HCT116 (cell line): ENCODE measurements at regions not wholly inside any gene's neighbourhood (a gene's known extent, or its start where the extent isn't known, plus 50 kb on each side); places are given as distances from the start of the nearest gene placed in this dataset.

Experiments
- ATAC-seq: fragments of 200-7000 bp; cut with Tn5 transposase; 2 replicates; pipeline ENCODE4 v1.9.1; 2020; ENCODE audit warnings: mild to moderate bottlenecking, moderate library complexity
- BruUV-seq: library from RNA; stranded (reverse); fragments of 400-500 nt; replicated peaks from 2 replicates; lab custom pipeline; 2021; lab: Mats Ljungman, UMichigan
- CTCF ChIA-PET: fragments of 300-600 bp; sonication (Branson Sonifier 250); formaldehyde crosslinking; loops from one replicate; lab custom pipeline; 2021; ENCODE audit warnings: antibody characterized with exemption; lab: Charles Lee
- POLR2A ChIA-PET: fragments of 300-600, 350-600 bp; sonication (Branson Sonifier 250); formaldehyde crosslinking; loops from one replicate; lab custom pipeline; 2021; ENCODE audit warnings: antibody characterized with exemption; lab: Charles Lee
- RAD21 ChIA-PET, 2 experiments: fragments of 300-600 bp; sonication (Branson Sonifier 250); formaldehyde crosslinking; loops; one replicate each; lab custom pipeline; 2023; ENCODE audit warnings: low total read pairs in 2 of 2; ENCODE audit not compliant: uncharacterized antibody in 2 of 2, unreplicated experiment in 2 of 2, low non-redundant PET in 1 of 2; lab: Charles Lee
- DNase-seq: peaks from one replicate; pipeline ENCODE4 v3.0.0-alpha.2; 2010; ENCODE audit warnings: low read depth, low spot score
- H2AFZ ChIP-seq: fragments of 200-600 bp; shearing (Covaris generic), sonication (generic); 2 replicates; pipeline ENCODE4 v1.6.1; 2017; ENCODE audit warnings: low read depth, mixed run types, mixed read lengths, antibody characterized with exemption, low read length; ENCODE audit not compliant: poor library complexity, severe bottlenecking
- H3K27ac ChIP-seq: 2 replicates; pipeline ENCODE4 v1.5.1; 2012; ENCODE audit warnings: low read depth, low read length
- H3K27me3 ChIP-seq: fragments of 200-600 bp; sonication (generic); 2 replicates; pipeline ENCODE4 v1.6.1; 2016; ENCODE audit warnings: mixed run types, low read length, mixed read lengths; ENCODE audit not compliant: insufficient read depth
- H3K36me3 ChIP-seq, 2 experiments: fragments of 200-500 bp in 1 of 2; fragments of 200-600 bp in 1 of 2; sonication (Bioruptor generic) in 1 of 2; sonication (generic) in 1 of 2; 2 replicates each; pipeline versions ENCODE4 v1.5.1 to v1.6.1; 2014 to 2016; ENCODE audit warnings: low read length in 2 of 2, inconsistent platforms in 1 of 2, mixed read lengths in 1 of 2, mixed run types in 1 of 2; ENCODE audit not compliant: insufficient read depth in 2 of 2, control insufficient read depth in 1 of 2
- H3K4me1 ChIP-seq, 2 experiments: fragments of 200-600 bp in 1 of 2; sonication (generic) in 1 of 2; 2 replicates each; pipeline versions ENCODE4 v1.5.1 to v1.6.1; 2012 to 2017; ENCODE audit warnings: low read length in 2 of 2, inconsistent platforms in 1 of 2, mild to moderate bottlenecking in 1 of 2, mixed read lengths in 1 of 2, mixed run types in 1 of 2, moderate library complexity in 1 of 2; ENCODE audit not compliant: insufficient read depth in 2 of 2, control insufficient read depth in 1 of 2
- H3K4me2 ChIP-seq: fragments of 200-600 bp; sonication (generic); 2 replicates; pipeline ENCODE4 v1.6.1; 2017; ENCODE audit warnings: mixed run types, low read length, mixed read lengths
- H3K4me3 ChIP-seq, 2 experiments: fragments of 200-600 bp in 1 of 2; sonication (generic) in 1 of 2; replicated peaks in 1 of 2; 2 replicates each; pipeline ENCODE4 v1.5.1; 2011 to 2016; ENCODE audit warnings: low read length in 2 of 2, control low read depth in 1 of 2, low read depth in 1 of 2, mild to moderate bottlenecking in 1 of 2, mixed read lengths in 1 of 2, mixed run types in 1 of 2
- H3K79me2 ChIP-seq: fragments of 200-600 bp; sonication (generic); 2 replicates; pipeline ENCODE4 v1.6.1; 2017; ENCODE audit warnings: mild to moderate bottlenecking, mixed run types, low read length, moderate library complexity, mixed read lengths; ENCODE audit not compliant: insufficient read depth
- H3K9ac ChIP-seq: fragments of 200-600 bp; sonication (generic); 2 replicates; pipeline ENCODE4 v1.6.1; 2016; ENCODE audit warnings: low read length, mixed read lengths
- H3K9me2 ChIP-seq: fragments of 200-600 bp; sonication (generic), shearing (Covaris generic); 2 replicates; pipeline ENCODE4 v1.6.1; 2017; ENCODE audit warnings: mixed run types, mild to moderate bottlenecking, moderate library complexity; ENCODE audit not compliant: insufficient read depth
- H3K9me3 ChIP-seq, 2 experiments: fragments of 200-500 bp in 1 of 2; fragments of 200-600 bp in 1 of 2; sonication (Bioruptor generic) in 1 of 2; sonication (generic) in 1 of 2; 2 replicates each; pipeline ENCODE4 v1.6.1; 2014 to 2017; ENCODE audit warnings: low read length in 2 of 2, mixed read lengths in 2 of 2, inconsistent platforms in 1 of 2, low read depth in 1 of 2, mild to moderate bottlenecking in 1 of 2, mixed run types in 1 of 2, moderate library complexity in 1 of 2; ENCODE audit not compliant: control insufficient read depth in 1 of 2, insufficient read depth in 1 of 2
- H4K20me1 ChIP-seq: fragments of 200-600 bp; sonication (generic), shearing (Covaris generic); 2 replicates; pipeline ENCODE4 v1.6.1; 2017; ENCODE audit warnings: mixed run types, mild to moderate bottlenecking, moderate library complexity; ENCODE audit not compliant: insufficient read depth
- POLR2AphosphoS5 ChIP-seq: IDR thresholded peaks from 2 replicates; pipeline ENCODE4 v1.6.1; 2011; ENCODE audit warnings: mild to moderate bottlenecking, low read depth, low read length, moderate library complexity
- SIN3A ChIP-seq: IDR thresholded peaks from 2 replicates; pipeline ENCODE4 v1.6.1; 2012; ENCODE audit warnings: low read depth
- TCF7L2 ChIP-seq: IDR thresholded peaks from 2 replicates; pipeline ENCODE4 v1.7.0; 2011; ENCODE audit warnings: borderline replicate concordance, inconsistent platforms; ENCODE audit not compliant: insufficient read depth, insufficient read length; ENCODE audit errors: extremely low read depth
- intact Hi-C: fragments of 100-400 bp; cut with micrococcal nuclease; formaldehyde crosslinking; loops from 2 replicates; pipeline ENCODE4 v1.10.0; 2022

GRCh38 chr5:89343666-89344065 lies 460.7 kb upstream of the MEF2C start:
- ATAC-seq: no peak
- no peak for DNase-seq
- Histone ChIP-seq H4K20me1 (no peaks in the 10 kb centered on the region), H3K4me3 (no peak overlapping the region), H3K9me3 (no peaks in the 10 kb centered on the region), H3K9me2 (no peaks in the 10 kb centered on the region), H3K27ac (no peak overlapping the region), H3K27me3 (no peaks in the 10 kb centered on the region), H3K36me3 (no peaks in the 10 kb centered on the region), H3K79me2 (no peaks in the 10 kb centered on the region), H3K4me1 (no peaks in the 10 kb centered on the region), H3K4me2 (no peak overlapping the region), H3K9ac (no peak overlapping the region), H2AFZ (no peak overlapping the region)
- RAD21 ChIA-PET: interaction anchor here in 1 of 2 experiments (0.5 kb wide), 1 partner anchor 1188 kb away, joined by 4 read pairs; no protein-coding TSS in a partner anchor
- intact Hi-C loops: no loop called here
- CTCF ChIA-PET: no interaction called here
- no TSS peak for BruUV-seq
- POLR2A ChIA-PET: no interaction called here
- no peak for TF ChIP-seq SIN3A

- ChIA-PET CTCF (no interaction called here), RAD21 (no interaction called here)
- H3K27me3 ChIP-seq: no peaks in the 10 kb centered on the region
- TF ChIP-seq POLR2AphosphoS5: no peak
- TF ChIP-seq TCF7L2: no peak
- TF ChIP-seq, all 23 proteins: peak for 0
- no peaks in the 10 kb centered on the region for H3K79me2 ChIP-seq
- H3K4me3 ChIP-seq: no peak overlapping the region
- intact Hi-C loops: no loop called here
- no peaks in the 10 kb centered on the region for H4K20me1 ChIP-seq
- no peaks in the 10 kb centered on the region for H3K9me3 ChIP-seq
- H2AFZ ChIP-seq: no peak overlapping the region
- no peaks in the 10 kb centered on the region for H3K36me3 ChIP-seq
- H3K9ac ChIP-seq: no peak overlapping the region
- POLR2A ChIA-PET: no interaction called here
- BruUV-seq: no TSS peak
- ATAC-seq (no peak), DNase-seq (no peak)
- H3K4me1 ChIP-seq: no peaks in the 10 kb centered on the region
- no peak overlapping the region for H3K4me2 ChIP-seq
- no peak overlapping the region for H3K27ac ChIP-seq
- no peaks in the 10 kb centered on the region for H3K9me2 ChIP-seq
Measured at GRCh38 chr5:89342106-89342876, 459.3 kb upstream of the MEF2C start.
